ENCODE measurements at regions not wholly inside any gene's neighbourhood (a gene's known extent, or its start where the extent isn't known, plus 50 kb on each side); places are given as distances from the start of the nearest gene placed in this dataset.
A peak's percentile ranks its signal among the peaks of the same experiment; 100 is the strongest.

DNA sequence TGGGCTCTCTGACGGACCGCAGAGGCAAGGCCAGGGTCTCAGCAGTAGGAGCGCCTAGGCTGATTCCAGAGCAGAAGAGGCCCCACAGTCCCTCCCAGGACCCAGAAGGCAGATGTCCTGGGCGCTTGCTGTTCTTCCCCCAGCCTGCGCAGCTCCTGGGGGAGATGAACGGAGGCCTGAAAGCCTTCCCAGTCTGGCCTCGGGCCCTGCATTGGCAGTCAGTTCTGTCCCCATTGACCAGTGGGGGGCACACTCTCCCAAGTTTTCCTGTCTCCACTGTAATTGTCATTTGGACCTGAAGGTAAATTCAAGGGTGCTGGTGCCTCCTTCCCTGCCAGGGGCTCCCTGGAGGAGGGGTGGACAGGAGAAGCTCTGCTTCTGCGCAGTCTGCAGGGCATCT is 345.7 kb downstream of the CYP26B1 start:
- no peak for TF ChIP-seq POLR2A (IDR thresholded peaks at IDR 0.05)
- TF ChIP-seq, protein P1, sequence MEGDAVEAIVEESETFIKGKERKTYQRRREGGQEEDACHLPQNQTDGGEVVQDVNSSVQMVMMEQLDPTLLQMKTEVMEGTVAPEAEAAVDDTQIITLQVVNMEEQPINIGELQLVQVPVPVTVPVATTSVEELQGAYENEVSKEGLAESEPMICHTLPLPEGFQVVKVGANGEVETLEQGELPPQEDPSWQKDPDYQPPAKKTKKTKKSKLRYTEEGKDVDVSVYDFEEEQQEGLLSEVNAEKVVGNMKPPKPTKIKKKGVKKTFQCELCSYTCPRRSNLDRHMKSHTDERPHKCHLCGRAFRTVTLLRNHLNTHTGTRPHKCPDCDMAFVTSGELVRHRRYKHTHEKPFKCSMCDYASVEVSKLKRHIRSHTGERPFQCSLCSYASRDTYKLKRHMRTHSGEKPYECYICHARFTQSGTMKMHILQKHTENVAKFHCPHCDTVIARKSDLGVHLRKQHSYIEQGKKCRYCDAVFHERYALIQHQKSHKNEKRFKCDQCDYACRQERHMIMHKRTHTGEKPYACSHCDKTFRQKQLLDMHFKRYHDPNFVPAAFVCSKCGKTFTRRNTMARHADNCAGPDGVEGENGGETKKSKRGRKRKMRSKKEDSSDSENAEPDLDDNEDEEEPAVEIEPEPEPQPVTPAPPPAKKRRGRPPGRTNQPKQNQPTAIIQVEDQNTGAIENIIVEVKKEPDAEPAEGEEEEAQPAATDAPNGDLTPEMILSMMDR (IDR thresholded peaks at IDR 0.05): peak; percentile 47 to 66 (median 54)
